ENCODE measurements at regions not wholly inside any gene's neighbourhood (a gene's known extent, or its start where the extent isn't known, plus 50 kb on each side); places are given as distances from the start of the nearest gene placed in this dataset.

- TF ChIP-seq ZFX (IDR thresholded peaks at IDR 0.05): no peak
- TF ChIP-seq CTCF (conservative IDR thresholded peaks at IDR 0.05): no peak
- no peak overlapping the region for H3K27ac ChIP-seq
Observed at GRCh38 chr14:86430853-86431252, 900.9 kb downstream of the FLRT2 start.

GRCh38 chr14:86423214-86423613 lies 893.3 kb downstream of the FLRT2 start:
- no peak overlapping the region for H3K27ac ChIP-seq
- TF ChIP-seq CTCF (conservative IDR thresholded peaks at IDR 0.05) (no peak), ZFX (IDR thresholded peaks at IDR 0.05) (no peak)

GRCh38 chr14:86420131-86420530 lies 890.2 kb downstream of the FLRT2 start:
- H3K27ac ChIP-seq: no peak overlapping the region
- TF ChIP-seq CTCF (conservative IDR thresholded peaks at IDR 0.05): no peak
- TF ChIP-seq ZFX (IDR thresholded peaks at IDR 0.05): no peak

- TF ChIP-seq ZFX (IDR thresholded peaks at IDR 0.05): no peak
- TF ChIP-seq CTCF (conservative IDR thresholded peaks at IDR 0.05): no peak
- H3K27ac ChIP-seq: no peak overlapping the region
Observed at GRCh38 chr14:86414146-86414545, 884.2 kb downstream of the FLRT2 start.

GRCh38 chr14:86404989-86405649 lies 875.2 kb downstream of the FLRT2 start:
- no peak overlapping the region for H3K27ac ChIP-seq
- TF ChIP-seq CTCF (conservative IDR thresholded peaks at IDR 0.05) (no peak), ZFX (IDR thresholded peaks at IDR 0.05) (no peak)

GRCh38 chr14:86404425-86404824 lies 874.5 kb downstream of the FLRT2 start:
- TF ChIP-seq CTCF (conservative IDR thresholded peaks at IDR 0.05) (no peak), ZFX (IDR thresholded peaks at IDR 0.05) (no peak)
- no peak overlapping the region for H3K27ac ChIP-seq

GRCh38 chr14:86402545-86402944 lies 872.6 kb downstream of the FLRT2 start:
- H3K27ac ChIP-seq: no peak overlapping the region
- TF ChIP-seq ZFX (IDR thresholded peaks at IDR 0.05) (no peak), CTCF (conservative IDR thresholded peaks at IDR 0.05) (no peak)

Data from C4-2B (cell line).